ENCODE measurements at regions not wholly inside any gene's neighbourhood (a gene's known extent, or its start where the extent isn't known, plus 50 kb on each side); places are given as distances from the start of the nearest gene placed in this dataset.

- TF ChIP-seq REST (IDR thresholded peaks at IDR 0.05; ENCODE audit: unreplicated experiment) (no peak), EZH2phosphoT487 (IDR thresholded peaks at IDR 0.05; ENCODE audit: unreplicated experiment) (no peak), STAT1 (IDR thresholded peaks at IDR 0.05; ENCODE audit: unreplicated experiment) (no peak), JUNB (IDR thresholded peaks at IDR 0.05; ENCODE audit: unreplicated experiment) (no peak), POLR2AphosphoS5 (IDR thresholded peaks at IDR 0.05; ENCODE audit: low read depth) (no peak)
Measured at GRCh38 chr13:106337096-106337850, 198.2 kb downstream of the EFNB2 start (continued).

- H4K20me1 ChIP-seq (replicated peaks; ENCODE audit: insufficient read depth), result no peaks in the 10 kb centered on the region
- DNase-seq (ENCODE audit: low spot score), result no peak
- H3K27ac Mint-ChIP-seq, result no peak overlapping the region
Measured at GRCh38 chr13:106336668-106337067, 198.8 kb downstream of the EFNB2 start.

More at GRCh38 chr13:106336668-106337067, 198.8 kb downstream of the EFNB2 start:
- peaks cover 14% of the 10 kb centered on the region for H3K27me3 Mint-ChIP-seq (ENCODE audit: insufficient read depth, low read depth, poor library complexity)
- no peak overlapping the region for H3K4me2 ChIP-seq
- H3K9me2 ChIP-seq (ENCODE audit: insufficient read depth), result no peaks in the 10 kb centered on the region
- no peaks in the 10 kb centered on the region for H3K79me2 ChIP-seq (replicated peaks; ENCODE audit: insufficient read depth)
- no peak overlapping the region for H3K27ac ChIP-seq (ENCODE audit: low read depth)
- no peak overlapping the region for H2AFZ ChIP-seq
- peaks cover 25% of the 10 kb centered on the region for H3K4me1 ChIP-seq (ENCODE audit: insufficient read depth)
- H3K4me3 Mint-ChIP-seq, result no peak overlapping the region
- H3K4me1 Mint-ChIP-seq, result peaks cover 16% of the 10 kb centered on the region
- TF ChIP-seq JUNB (IDR thresholded peaks at IDR 0.05; ENCODE audit: unreplicated experiment) (no peak), CTCF (conservative IDR thresholded peaks at IDR 0.05; ENCODE audit: low read depth in 2 of 2) (no peak), EZH2 (IDR thresholded peaks at IDR 0.05; ENCODE audit: low read depth, unreplicated experiment) (no peak), REST (IDR thresholded peaks at IDR 0.05; ENCODE audit: unreplicated experiment) (no peak), POLR2AphosphoS5 (IDR thresholded peaks at IDR 0.05; ENCODE audit: low read depth) (no peak)
- no peak for ATAC-seq
- peaks cover 8% of the 10 kb centered on the region for H3K36me3 ChIP-seq (ENCODE audit: insufficient read depth)
- no peaks in the 10 kb centered on the region for H3K27me3 ChIP-seq (ENCODE audit: insufficient read depth)
- no peaks in the 10 kb centered on the region for H3F3A ChIP-seq (replicated peaks; ENCODE audit: low read depth)
- H3K9me3 Mint-ChIP-seq, result peaks cover 31% of the 10 kb centered on the region
- H3K36me3 Mint-ChIP-seq (ENCODE audit: low read depth), result peaks cover 23% of the 10 kb centered on the region
- H3K4me3 ChIP-seq, result no peak overlapping the region

All from GM23338 (cell line).